SK-N-SH (cell line): ENCODE measurements at regions not wholly inside any gene's neighbourhood (a gene's known extent, or its start where the extent isn't known, plus 50 kb on each side); places are given as distances from the start of the nearest gene placed in this dataset.

Experiments used
- CTCF ChIP-seq: fragments of 200-600 bp; sonication (generic); IDR thresholded peaks from 2 replicates; pipeline ENCODE4 v1.6.1; 2017; ENCODE audit warnings: antibody characterized with exemption, mild to moderate bottlenecking, moderate library complexity
- EZH2phosphoT487 ChIP-seq: fragments of 200-600 bp; sonication (generic); IDR thresholded peaks from 2 replicates; pipeline ENCODE4 v1.6.1; 2017; ENCODE audit warnings: low read depth, mixed run types, mild to moderate bottlenecking, antibody characterized with exemption, moderate library complexity, borderline replicate concordance
- RAD21 ChIP-seq: IDR thresholded peaks from 2 replicates; pipeline ENCODE4 v1.6.1; 2012; ENCODE audit warnings: mild to moderate bottlenecking, low read length

GRCh38 chr4:30783751-30784150 lies 63.6 kb downstream of the PCDH7 start:
- TF ChIP-seq RAD21 (no peak), CTCF (no peak), EZH2phosphoT487 (no peak)
